Adrenal gland (tissue), 5 donors: ENCODE measurements at regions not wholly inside any gene's neighbourhood (a gene's known extent, or its start where the extent isn't known, plus 50 kb on each side); places are given as distances from the start of the nearest gene placed in this dataset.

Source experiments
- CTCF ChIP-seq, 6 experiments: fragments of 450-650 bp in 4 of 6; fragments of 200-600 bp in 2 of 6; sonication (generic) in 1 of 6; IDR thresholded peaks; 1 replicate in 5 of 6; 2 replicates in 1 of 6; pipeline versions ENCODE4 v1.5.1 to v1.8.0; 2016 to 2021; ENCODE audit warnings: antibody characterized with exemption in 6 of 6, mild to moderate bottlenecking in 2 of 6, moderate library complexity in 1 of 6
- POLR2A ChIP-seq, 2 donors: fragments of 450-650 bp; IDR thresholded peaks; one replicate each; pipeline ENCODE4 v1.6.1; 2017; ENCODE audit warnings: antibody characterized with exemption in 2 of 2, mild to moderate bottlenecking in 2 of 2, moderate library complexity in 1 of 2
- donor health status: DM: no; HTN: no; CAD: no.

- TF ChIP-seq CTCF (IDR thresholded peaks at IDR 0.05) = no peak
- TF ChIP-seq POLR2A (IDR thresholded peaks at IDR 0.05) = no peak
Measured at GRCh38 chr7:16264036-16264819, 157.1 kb downstream of the CRPPA start.
